Posterior vena cava (tissue), 2 donors: ENCODE measurements at regions not wholly inside any gene's neighbourhood (a gene's known extent, or its start where the extent isn't known, plus 50 kb on each side); places are given as distances from the start of the nearest gene placed in this dataset.

Experiments
- DNase-seq: peaks from one replicate; pipeline ENCODE4 v3.0.0-alpha.2; 2020; ENCODE audit warnings: low spot score
- intact Hi-C, 2 donors: fragments of 100-400 bp; cut with DNase I; formaldehyde crosslinking; loops; one replicate each; pipeline versions ENCODE4 v1.14.1 to v1.14.2; 2022 to 2023
- donor health status: DM: yes; HTN: yes; CAD: no.
- donor health status: DM: yes; HTN: yes; CAD: no.

- intact Hi-C loops: no loop called here
- no peak for DNase-seq
Observed at GRCh38 chr9:549455-549997, 292.0 kb upstream of the DMRT1 start.

GRCh38 chr9:550333-550732 is 291.2 kb upstream of the DMRT1 start:
- intact Hi-C loops: no loop called here
- no peak for DNase-seq

- DNase-seq: no peak
- intact Hi-C loops: no loop called here
Observed at GRCh38 chr9:551986-552929, 289.2 kb upstream of the DMRT1 start.

- DNase-seq: no peak
- intact Hi-C loops: loop anchor here in 1 of 2 donors (5.0 kb wide), 1 partner anchor 357 kb away; no protein-coding TSS in a partner anchor
Observed at GRCh38 chr9:555493-555892, 286.0 kb upstream of the DMRT1 start.

GRCh38 chr9:556199-556598 is 285.3 kb upstream of the DMRT1 start:
- intact Hi-C loops: loop anchor here in 1 of 2 donors (5.0 kb wide), 1 partner anchor 356 kb away; no protein-coding TSS in a partner anchor
- DNase-seq: no peak

GRCh38 chr9:556675-557074 is 284.8 kb upstream of the DMRT1 start:
- intact Hi-C loops: loop anchor here in 1 of 2 donors (5.0 kb wide), 1 partner anchor 356 kb away; no protein-coding TSS in a partner anchor
- no peak for DNase-seq

GRCh38 chr9:557601-558201 is 283.8 kb upstream of the DMRT1 start:
- intact Hi-C loops: loop anchor here in 1 of 2 donors (5.0 kb wide), 1 partner anchor 355 kb away; no protein-coding TSS in a partner anchor
- DNase-seq: no peak

GRCh38 chr9:561427-561826 is 280.1 kb upstream of the DMRT1 start:
- intact Hi-C loops: no loop called here

GRCh38 chr9:563200-563599 is 278.3 kb upstream of the DMRT1 start:
- DNase-seq: no peak
- intact Hi-C loops: no loop called here

More at GRCh38 chr9:561427-561826, 280.1 kb upstream of the DMRT1 start:
- DNase-seq: no peak

GRCh38 chr9:565528-565927 is 276.0 kb upstream of the DMRT1 start:
- intact Hi-C loops: no loop called here
- no peak for DNase-seq

GRCh38 chr9:567128-567746 is 274.3 kb upstream of the DMRT1 start:
- intact Hi-C loops: no loop called here
- DNase-seq: no peak

GRCh38 chr9:567747-568305 is 273.7 kb upstream of the DMRT1 start:
- intact Hi-C loops: no loop called here
- no peak for DNase-seq

GRCh38 chr9:569296-569695 is 272.2 kb upstream of the DMRT1 start:
- intact Hi-C loops: no loop called here
- DNase-seq: no peak

- intact Hi-C loops: no loop called here
Observed at GRCh38 chr9:570187-570586, 271.3 kb upstream of the DMRT1 start.

GRCh38 chr9:571066-571465 is 270.4 kb upstream of the DMRT1 start:
- intact Hi-C loops: no loop called here
- DNase-seq: no peak

More at GRCh38 chr9:570187-570586, 271.3 kb upstream of the DMRT1 start:
- DNase-seq: no peak

- intact Hi-C loops: no loop called here
- no peak for DNase-seq
Observed at GRCh38 chr9:571741-572140, 269.8 kb upstream of the DMRT1 start.

GRCh38 chr9:573691-574410 is 267.6 kb upstream of the DMRT1 start:
- intact Hi-C loops: no loop called here
- DNase-seq: no peak

- intact Hi-C loops: no loop called here
- DNase-seq: no peak
Observed at GRCh38 chr9:575139-575538, 266.4 kb upstream of the DMRT1 start.
